Ovary (tissue), 7 donors: ENCODE measurements at regions not wholly inside any gene's neighbourhood (a gene's known extent, or its start where the extent isn't known, plus 50 kb on each side); places are given as distances from the start of the nearest gene placed in this dataset.

ENCODE experiments used
- DNase-seq, 5 donors: peaks; one replicate each; pipeline ENCODE4 v3.0.0-alpha.2; 2019 to 2020
- H3K27ac ChIP-seq, 2 donors: fragments of 200-600 bp; one replicate each; pipeline versions ENCODE4 v1.5.1 to v1.8.0; 2019 to 2022
- H3K27me3 ChIP-seq: fragments of 200-600 bp; one replicate; pipeline ENCODE4 v1.8.0; 2022
- H3K36me3 ChIP-seq: fragments of 200-600 bp; sonication (generic); one replicate; pipeline ENCODE4 v1.5.1; 2019
- H3K4me1 ChIP-seq: one replicate; pipeline ENCODE4 v1.8.1; 2013; ENCODE audit warnings: mild to moderate bottlenecking, moderate library complexity; ENCODE audit not compliant: insufficient read depth
- H3K4me3 ChIP-seq: fragments of 200-600 bp; sonication (generic); one replicate; pipeline ENCODE4 v1.5.1; 2017
- H3K9me3 ChIP-seq, 2 donors: fragments of 200-600 bp in 1 of 2; sonication (generic) in 1 of 2; one replicate each; pipeline versions ENCODE4 v1.5.1 to v1.8.1; 2013 to 2019; ENCODE audit warnings: mild to moderate bottlenecking in 1 of 2, moderate library complexity in 1 of 2
- EP300 ChIP-seq: sonication (generic); formaldehyde crosslinking; IDR thresholded peaks from one replicate; pipeline ENCODE4 v1.6.1; 2017; ENCODE audit warnings: antibody characterized with exemption
- POLR2A ChIP-seq: fragments of 450-650 bp; IDR thresholded peaks from one replicate; pipeline ENCODE4 v1.6.1; 2017; ENCODE audit warnings: antibody characterized with exemption, mild to moderate bottlenecking, moderate library complexity
- WGBS, 3 donors: extraction: QIAGEN DNeasy Blood & Tissue Kit in 1 of 3; methylation state at CpG; one replicate each; pipeline versions ENCODE4 v1.1.5 to v1.1.7; 2013 to 2017; 5-methylcytosine and 5-hydroxymethylcytosine counted together
- intact Hi-C, 4 donors: fragments of 100-400 bp; cut with DNase I; formaldehyde crosslinking; loops; one replicate each; pipeline versions ENCODE4 v1.11.0 to v1.15.1; 2022 to 2023
- TF ChIP-seq, protein P1 (sequence below), 3 donors: fragments of 450-650 bp in 2 of 3; fragments of 200-600 bp in 1 of 3; IDR thresholded peaks; one replicate each; pipeline versions ENCODE4 v1.5.1 to v1.8.0; 2016 to 2022; ENCODE audit warnings: antibody characterized with exemption in 3 of 3, mild to moderate bottlenecking in 1 of 3
- donor health status: DM: no; HTN: no; CAD: no; lungs with moderate emphysema.
- donor health status: DM: no; HTN: no; CAD: no.
- donor health status: Bipolar disorder and iron deficiency.
- donor health status: DM: no; HTN: no; CAD: no.
- donor health status: DM: yes; HTN: yes; CAD: no.

GRCh38 chr13:105311094-105311493 is 1224.4 kb downstream of the EFNB2 start:
- Histone ChIP-seq H3K4me1 (no peaks in the 10 kb centered on the region), H3K9me3 (no peaks in the 10 kb centered on the region), H3K27me3 (no peaks in the 10 kb centered on the region), H3K27ac (no peak overlapping the region), H3K4me3 (no peak overlapping the region), H3K36me3 (no peaks in the 10 kb centered on the region)
- TF ChIP-seq POLR2A: no peak
- TF ChIP-seq, protein P1, sequence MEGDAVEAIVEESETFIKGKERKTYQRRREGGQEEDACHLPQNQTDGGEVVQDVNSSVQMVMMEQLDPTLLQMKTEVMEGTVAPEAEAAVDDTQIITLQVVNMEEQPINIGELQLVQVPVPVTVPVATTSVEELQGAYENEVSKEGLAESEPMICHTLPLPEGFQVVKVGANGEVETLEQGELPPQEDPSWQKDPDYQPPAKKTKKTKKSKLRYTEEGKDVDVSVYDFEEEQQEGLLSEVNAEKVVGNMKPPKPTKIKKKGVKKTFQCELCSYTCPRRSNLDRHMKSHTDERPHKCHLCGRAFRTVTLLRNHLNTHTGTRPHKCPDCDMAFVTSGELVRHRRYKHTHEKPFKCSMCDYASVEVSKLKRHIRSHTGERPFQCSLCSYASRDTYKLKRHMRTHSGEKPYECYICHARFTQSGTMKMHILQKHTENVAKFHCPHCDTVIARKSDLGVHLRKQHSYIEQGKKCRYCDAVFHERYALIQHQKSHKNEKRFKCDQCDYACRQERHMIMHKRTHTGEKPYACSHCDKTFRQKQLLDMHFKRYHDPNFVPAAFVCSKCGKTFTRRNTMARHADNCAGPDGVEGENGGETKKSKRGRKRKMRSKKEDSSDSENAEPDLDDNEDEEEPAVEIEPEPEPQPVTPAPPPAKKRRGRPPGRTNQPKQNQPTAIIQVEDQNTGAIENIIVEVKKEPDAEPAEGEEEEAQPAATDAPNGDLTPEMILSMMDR (IDR thresholded peaks at IDR 0.05): no peak
- TF ChIP-seq EP300: no peak
- 93 to 97% (median 93%) methylated on average over 4 of the region's 4 CpGs for WGBS, 3 donors
- DNase-seq: no peak
- intact Hi-C loops: no loop called here

DNA sequence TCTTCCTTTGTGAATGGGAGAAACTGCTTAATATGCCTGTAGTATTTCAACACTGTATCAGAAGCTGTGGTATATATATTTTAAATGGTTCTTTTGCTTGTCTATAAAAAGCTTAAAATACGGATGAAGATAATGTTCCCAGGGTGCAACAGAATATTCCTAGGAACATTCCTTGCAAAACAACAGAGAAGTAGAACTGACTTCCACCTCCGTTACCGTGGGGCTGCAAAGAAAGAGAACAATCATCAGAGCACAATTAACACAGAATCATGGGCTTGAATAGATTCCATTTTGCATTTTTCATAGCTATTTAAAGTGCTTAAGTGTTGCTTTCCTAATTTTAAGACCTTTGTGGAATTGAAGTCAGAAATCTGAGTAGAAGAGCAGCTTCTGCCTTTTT is 1227.7 kb downstream of the EFNB2 start:
- no peaks in the 10 kb centered on the region for H3K27me3 ChIP-seq
- no peak overlapping the region for H3K4me3 ChIP-seq
- H3K9me3 ChIP-seq: no peaks in the 10 kb centered on the region
- H3K27ac ChIP-seq: no peak overlapping the region
- no peak for DNase-seq
- TF ChIP-seq, protein P1 (IDR thresholded peaks at IDR 0.05): no peak
- TF ChIP-seq POLR2A (no peak), EP300 (no peak)
- WGBS, 3 donors: 86 to 93% (median 90%) methylated on average over 3 of the region's 3 CpGs
- no peaks in the 10 kb centered on the region for H3K36me3 ChIP-seq
- intact Hi-C loops: no loop called here
- H3K4me1 ChIP-seq: no peaks in the 10 kb centered on the region

GRCh38 chr13:105297839-105298238 is 1237.6 kb downstream of the EFNB2 start:
- DNase-seq: no peak
- WGBS, 3 donors: 68 to 79% (median 72%) methylated on average over 7 of the region's 7 CpGs
- H3K36me3 ChIP-seq: no peaks in the 10 kb centered on the region
- no peaks in the 10 kb centered on the region for H3K4me1 ChIP-seq
- no peaks in the 10 kb centered on the region for H3K9me3 ChIP-seq
- no peak overlapping the region for H3K27ac ChIP-seq
- H3K27me3 ChIP-seq: no peaks in the 10 kb centered on the region
- TF ChIP-seq EP300 (no peak), POLR2A (no peak)
- TF ChIP-seq, protein P1 (IDR thresholded peaks at IDR 0.05): no peak
- intact Hi-C loops: no loop called here
- no peak overlapping the region for H3K4me3 ChIP-seq

- DNase-seq: no peak
- Histone ChIP-seq H3K36me3 (no peaks in the 10 kb centered on the region), H3K27ac (no peak overlapping the region), H3K27me3 (no peaks in the 10 kb centered on the region), H3K9me3 (no peaks in the 10 kb centered on the region), H3K4me1 (no peaks in the 10 kb centered on the region), H3K4me3 (no peak overlapping the region)
- TF ChIP-seq POLR2A (no peak), EP300 (no peak)
- TF ChIP-seq, protein P1 (IDR thresholded peaks at IDR 0.05): no peak
- WGBS, 3 donors: 83 to 91% (median 87%) methylated on average over 2 of the region's 2 CpGs
- intact Hi-C loops: no loop called here
These were observed 1243.5 kb downstream of the EFNB2 start for GRCh38 chr13:105291987-105292386.

DNA sequence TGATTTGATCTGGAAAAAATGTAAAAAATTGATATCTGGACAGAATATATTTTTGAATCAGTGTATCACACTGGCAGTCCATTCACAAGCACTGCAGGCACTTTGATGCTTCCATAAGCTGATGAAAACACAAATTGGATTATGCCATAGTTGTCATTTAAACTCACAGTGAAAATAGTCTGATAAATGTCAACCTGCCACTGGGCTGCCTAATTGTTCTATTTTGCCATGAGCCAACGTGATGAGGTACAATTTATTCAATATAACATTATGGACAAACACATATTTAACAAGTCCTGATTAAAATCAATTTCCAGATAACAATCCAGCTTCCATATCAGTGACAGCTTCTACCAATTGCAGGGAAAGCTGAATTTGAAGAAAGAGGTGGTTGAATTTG is 1244.9 kb downstream of the EFNB2 start:
- Histone ChIP-seq H3K4me3 (no peak overlapping the region), H3K9me3 (no peaks in the 10 kb centered on the region), H3K4me1 (no peaks in the 10 kb centered on the region), H3K36me3 (no peaks in the 10 kb centered on the region), H3K27me3 (no peaks in the 10 kb centered on the region), H3K27ac (no peak overlapping the region)
- DNase-seq: no peak
- intact Hi-C loops: no loop called here
- TF ChIP-seq, protein P1 (IDR thresholded peaks at IDR 0.05): no peak
- TF ChIP-seq POLR2A: no peak
- no peak for TF ChIP-seq EP300
- 74 to 87% (median 78%) methylated on average over 1 of the region's 1 CpG for WGBS, 3 donors
